Loucy (cell line): ENCODE measurements at regions not wholly inside any gene's neighbourhood (a gene's known extent, or its start where the extent isn't known, plus 50 kb on each side); places are given as distances from the start of the nearest gene placed in this dataset.

ENCODE experiments used
- CTCF ChIP-seq: fragments of 200-600 bp; sonication (generic); conservative IDR thresholded peaks from 2 replicates; pipeline ENCODE4 v1.5.1; 2014; ENCODE audit warnings: mild to moderate bottlenecking, antibody characterized with exemption, low read length
- EZH2phosphoT487 ChIP-seq: fragments of 200-600 bp; IDR thresholded peaks from 2 replicates; pipeline ENCODE4 v1.6.1; 2018; ENCODE audit warnings: antibody characterized with exemption, mild to moderate bottlenecking, moderate library complexity, borderline replicate concordance

DNA sequence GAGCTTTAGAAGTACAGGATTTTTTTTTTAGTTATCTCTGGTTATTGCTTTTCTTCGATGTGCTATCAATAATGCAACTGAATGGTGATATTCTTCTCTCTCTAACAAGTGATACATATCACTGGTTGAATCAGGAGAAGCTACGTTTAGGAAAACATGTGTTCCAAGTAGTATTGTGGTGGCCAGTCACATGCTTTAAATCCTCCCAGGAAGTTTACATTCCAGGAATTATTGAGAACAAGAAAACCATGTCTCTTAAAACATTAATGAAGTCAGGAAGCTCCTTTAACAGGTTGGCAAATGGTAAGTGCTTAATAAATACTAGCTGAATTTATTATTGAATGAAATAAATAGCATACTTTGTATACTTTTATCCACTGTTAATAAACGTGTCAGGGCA lies 371.1 kb downstream of the BCKDHB start:
- TF ChIP-seq CTCF (no peak), EZH2phosphoT487 (no peak)
